ENCODE measurements at regions not wholly inside any gene's neighbourhood (a gene's known extent, or its start where the extent isn't known, plus 50 kb on each side); places are given as distances from the start of the nearest gene placed in this dataset.

DNA sequence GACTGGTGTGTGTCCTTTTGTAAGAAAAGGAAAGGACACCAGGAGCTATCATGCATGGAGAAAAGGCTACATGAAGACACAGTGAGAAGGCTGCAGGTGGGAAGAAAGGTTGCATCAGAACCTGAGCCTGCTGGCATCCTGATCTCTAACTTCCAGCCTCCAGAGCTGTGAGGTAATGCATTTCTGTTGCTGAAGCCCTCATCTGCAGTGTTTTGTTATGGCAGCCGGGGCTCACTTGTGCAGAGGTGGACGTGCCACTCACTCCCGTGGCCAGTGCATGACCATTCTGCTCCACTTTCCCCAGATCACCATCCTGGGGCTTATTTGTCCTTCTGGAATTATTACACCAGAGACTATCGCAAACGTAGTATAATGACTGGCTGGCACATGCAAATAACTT lies 155.3 kb downstream of the IRS2 start:
- TF ChIP-seq, protein P1, sequence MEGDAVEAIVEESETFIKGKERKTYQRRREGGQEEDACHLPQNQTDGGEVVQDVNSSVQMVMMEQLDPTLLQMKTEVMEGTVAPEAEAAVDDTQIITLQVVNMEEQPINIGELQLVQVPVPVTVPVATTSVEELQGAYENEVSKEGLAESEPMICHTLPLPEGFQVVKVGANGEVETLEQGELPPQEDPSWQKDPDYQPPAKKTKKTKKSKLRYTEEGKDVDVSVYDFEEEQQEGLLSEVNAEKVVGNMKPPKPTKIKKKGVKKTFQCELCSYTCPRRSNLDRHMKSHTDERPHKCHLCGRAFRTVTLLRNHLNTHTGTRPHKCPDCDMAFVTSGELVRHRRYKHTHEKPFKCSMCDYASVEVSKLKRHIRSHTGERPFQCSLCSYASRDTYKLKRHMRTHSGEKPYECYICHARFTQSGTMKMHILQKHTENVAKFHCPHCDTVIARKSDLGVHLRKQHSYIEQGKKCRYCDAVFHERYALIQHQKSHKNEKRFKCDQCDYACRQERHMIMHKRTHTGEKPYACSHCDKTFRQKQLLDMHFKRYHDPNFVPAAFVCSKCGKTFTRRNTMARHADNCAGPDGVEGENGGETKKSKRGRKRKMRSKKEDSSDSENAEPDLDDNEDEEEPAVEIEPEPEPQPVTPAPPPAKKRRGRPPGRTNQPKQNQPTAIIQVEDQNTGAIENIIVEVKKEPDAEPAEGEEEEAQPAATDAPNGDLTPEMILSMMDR (IDR thresholded peaks at IDR 0.05): no peak
- ATAC-seq (ENCODE audit: low FRiP score): no peak
- DNase-seq (ENCODE audit: low spot score): no peak

DNA sequence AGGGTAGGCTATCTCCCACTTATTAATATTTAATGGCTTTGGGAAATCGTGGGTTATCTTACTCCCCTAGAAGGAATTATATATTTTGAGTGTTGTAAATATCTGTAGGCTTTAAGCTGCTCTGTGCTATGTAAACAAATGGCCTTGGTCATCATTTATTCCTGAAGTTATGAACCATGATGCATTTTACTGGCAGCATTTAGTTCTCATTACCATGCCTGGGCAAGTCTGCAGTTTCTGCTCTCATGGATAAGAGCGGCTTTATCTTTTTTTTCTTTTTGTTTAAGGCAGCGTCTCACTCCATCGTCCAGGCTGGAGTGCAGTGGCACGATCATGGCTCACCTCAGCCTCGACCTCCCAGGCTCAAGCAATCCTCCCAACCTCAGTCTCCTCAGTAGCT lies 156.1 kb downstream of the IRS2 start:
- ATAC-seq (ENCODE audit: low FRiP score): no peak
- TF ChIP-seq, protein P1 (IDR thresholded peaks at IDR 0.05): no peak
- no peak for DNase-seq (ENCODE audit: low spot score)

DNA sequence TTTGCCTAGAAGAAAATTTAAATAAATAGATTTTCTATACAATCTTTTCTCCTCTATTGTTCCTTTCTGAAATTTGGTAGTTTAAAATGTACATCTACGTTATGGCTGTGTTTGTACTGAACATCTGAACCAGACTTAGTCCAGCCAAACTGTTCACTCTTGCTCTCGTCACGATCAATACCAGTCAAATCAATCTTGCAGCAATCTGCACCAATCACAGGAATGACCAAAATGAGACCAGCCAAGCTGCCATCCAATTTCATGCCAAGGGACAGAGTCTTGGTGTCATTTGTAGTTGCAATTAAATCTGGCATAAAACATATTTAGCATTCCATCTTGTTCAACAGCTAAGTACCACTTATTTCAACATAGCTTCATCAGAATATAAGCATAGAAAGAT lies 156.6 kb downstream of the IRS2 start:
- TF ChIP-seq, protein P1 (IDR thresholded peaks at IDR 0.05): no peak
- DNase-seq (ENCODE audit: low spot score) (no peak), ATAC-seq (ENCODE audit: low FRiP score) (no peak)

DNA sequence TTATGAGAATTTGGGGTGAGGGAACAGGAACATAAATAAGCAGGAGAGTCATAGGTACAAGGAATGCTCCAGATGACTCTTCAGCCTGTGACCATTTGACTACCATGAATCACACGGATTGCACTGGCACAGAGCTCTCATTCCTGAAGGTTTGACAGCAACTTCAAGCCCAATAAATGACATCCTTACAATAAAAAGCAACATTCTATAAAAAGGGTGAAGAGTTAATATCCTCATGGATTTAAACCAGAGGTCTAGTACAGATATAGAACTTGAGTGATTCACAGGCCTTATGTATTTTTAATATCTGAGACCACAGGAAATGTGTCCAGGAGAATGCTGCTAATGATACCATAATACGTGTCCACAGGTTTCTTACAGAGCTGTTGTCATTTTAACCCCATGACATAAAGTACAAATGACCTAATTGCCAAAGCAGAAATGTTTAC lies 158.1 kb downstream of the IRS2 start:
- no peak for DNase-seq (ENCODE audit: low spot score)
- TF ChIP-seq, protein P1 (IDR thresholded peaks at IDR 0.05): no peak
- ATAC-seq (ENCODE audit: low FRiP score): no peak

DNA sequence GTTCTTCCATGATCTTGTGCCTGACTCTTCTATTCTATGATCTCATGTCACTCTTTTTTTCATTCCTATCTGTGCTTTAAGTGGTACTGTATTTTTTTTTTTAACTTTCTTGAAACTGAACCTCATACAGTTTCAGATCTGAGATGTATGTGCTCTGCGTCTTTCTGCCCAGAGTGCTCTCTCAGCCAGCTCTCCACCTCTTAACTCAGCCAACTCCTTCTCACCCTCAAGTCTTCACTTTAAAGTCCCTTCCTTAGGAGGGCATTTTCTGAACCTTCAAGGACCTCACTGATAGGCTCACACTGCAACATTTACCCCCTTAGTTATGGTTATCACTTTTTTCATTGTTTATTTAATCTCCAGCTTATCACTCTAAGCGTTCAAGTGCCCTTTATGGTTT lies 158.7 kb downstream of the IRS2 start:
- ATAC-seq (ENCODE audit: low FRiP score) (no peak), DNase-seq (ENCODE audit: low spot score) (no peak)
- TF ChIP-seq, protein P1 (IDR thresholded peaks at IDR 0.05): no peak

DNA sequence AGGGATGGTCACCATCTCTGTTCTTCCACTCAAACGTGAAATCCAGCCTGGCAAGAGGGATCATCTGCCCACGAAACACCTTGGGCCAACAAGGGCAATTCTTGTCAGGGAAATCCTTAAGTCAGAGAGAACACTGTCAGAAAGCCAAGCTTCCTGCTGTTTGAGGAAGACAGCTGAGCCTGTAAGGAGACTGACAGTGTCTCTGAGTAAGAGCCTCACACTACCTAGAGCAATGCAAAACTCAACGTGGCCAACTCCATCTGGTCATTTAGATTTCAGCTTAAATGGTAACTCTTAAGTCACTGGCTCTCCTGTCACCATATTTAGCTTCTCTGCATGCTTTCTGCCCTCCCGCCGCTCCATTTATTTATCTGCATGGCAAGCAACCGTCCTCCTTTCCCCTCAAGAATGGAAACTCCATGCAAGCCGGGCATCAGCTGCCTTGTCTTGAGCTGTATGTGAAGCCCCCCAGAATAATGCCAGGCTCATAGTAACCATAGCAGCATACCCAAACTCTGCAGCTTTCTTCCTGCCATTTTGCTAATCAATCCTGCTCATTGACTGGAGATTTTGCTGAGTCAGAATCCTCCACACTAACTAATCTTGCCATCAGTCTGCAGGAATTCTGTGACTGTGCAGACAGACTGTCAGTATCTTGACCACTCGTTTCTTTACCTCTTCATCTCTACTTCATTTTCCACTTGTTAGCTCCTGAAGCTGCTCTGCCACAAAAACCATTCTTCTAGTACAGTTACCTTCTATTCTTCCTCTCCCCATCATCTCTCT lies 159.8 kb downstream of the IRS2 start:
- TF ChIP-seq, protein P1 (IDR thresholded peaks at IDR 0.05): no peak
- no peak for ATAC-seq (ENCODE audit: low FRiP score)
- no peak for DNase-seq (ENCODE audit: low spot score)

DNA sequence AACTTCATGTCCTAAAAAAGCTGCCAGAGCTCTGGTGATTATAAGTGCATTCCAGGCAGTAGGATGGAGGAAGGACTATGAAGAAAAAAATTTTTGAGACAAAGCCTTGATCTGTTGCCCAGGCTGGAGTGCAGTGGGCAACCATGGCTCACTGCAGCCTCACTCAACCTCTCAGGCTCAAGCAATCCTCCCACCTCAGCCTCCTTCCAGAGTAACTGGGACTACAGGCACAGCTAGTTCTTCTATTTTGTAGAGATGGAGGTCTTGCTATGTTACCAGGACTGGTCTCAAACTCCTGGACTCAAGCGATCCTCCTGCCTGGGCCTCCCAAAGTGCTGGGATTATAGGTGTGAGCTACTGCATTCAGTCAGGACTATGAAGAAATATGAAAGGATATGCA lies 161.2 kb downstream of the IRS2 start:
- TF ChIP-seq, protein P1 (IDR thresholded peaks at IDR 0.05): no peak
- ATAC-seq (ENCODE audit: low FRiP score) (no peak), DNase-seq (ENCODE audit: low spot score) (no peak)
